Keratinocyte (primary cell): ENCODE measurements at regions not wholly inside any gene's neighbourhood (a gene's known extent, or its start where the extent isn't known, plus 50 kb on each side); places are given as distances from the start of the nearest gene placed in this dataset.

Experiments
- DNase-seq: peaks from one replicate; pipeline ENCODE4 v3.0.0-alpha.2; 2011; ENCODE audit warnings: low read depth, missing footprints, low spot score
- FAIRE-seq: peaks from 2 replicates; lab custom pipeline; 2011; peaks lifted over from hg19 to GRCh38; lab: Jason Lieb, UNC
- H2AFZ ChIP-seq: 2 replicates; pipeline ENCODE4 v1.6.0; 2012; ENCODE audit warnings: low read length, control low read depth, inconsistent platforms; ENCODE audit not compliant: control insufficient read depth
- H3K27ac ChIP-seq: 2 replicates; pipeline ENCODE4 v1.5.1; 2011; ENCODE audit warnings: low read length; ENCODE audit not compliant: control insufficient read depth, insufficient read depth
- H3K27me3 ChIP-seq: 3 replicates; pipeline ENCODE4 v1.6.0; 2011; ENCODE audit warnings: low read length; ENCODE audit not compliant: control insufficient read depth, insufficient read depth; ENCODE audit errors: extremely low read depth
- H3K36me3 ChIP-seq, 2 experiments: 2 replicates in 1 of 2; 3 replicates in 1 of 2; pipeline ENCODE4 v1.5.1; 2011; ENCODE audit warnings: low read length in 2 of 2, mild to moderate bottlenecking in 1 of 2; ENCODE audit not compliant: control insufficient read depth in 2 of 2, insufficient read depth in 2 of 2; ENCODE audit errors: extremely low read depth in 1 of 2
- H3K4me1 ChIP-seq: 3 replicates; pipeline ENCODE4 v1.5.1; 2011; ENCODE audit warnings: low read length; ENCODE audit not compliant: control insufficient read depth, insufficient read depth; ENCODE audit errors: extremely low read depth
- H3K4me2 ChIP-seq: 3 replicates; pipeline ENCODE4 v1.6.0; 2011; ENCODE audit warnings: low read depth, low read length; ENCODE audit not compliant: control insufficient read depth, insufficient read depth; ENCODE audit errors: extremely low read depth
- H3K4me3 ChIP-seq, 3 experiments: fragments of 200-600 bp in 1 of 3; sonication (generic) in 1 of 3; 2 replicates in 2 of 3; 3 replicates in 1 of 3; pipeline ENCODE4 v1.5.1; 2011 to 2016; ENCODE audit warnings: low read length in 3 of 3, mild to moderate bottlenecking in 3 of 3, control low read depth in 2 of 3, inconsistent platforms in 1 of 3, low read depth in 1 of 3, mixed read lengths in 1 of 3, mixed run types in 1 of 3, moderate library complexity in 1 of 3; ENCODE audit not compliant: control insufficient read depth in 2 of 3, insufficient read depth in 2 of 3; ENCODE audit errors: extremely low read depth in 1 of 3
- H3K79me2 ChIP-seq: 2 replicates; pipeline ENCODE4 v1.6.0; 2012; ENCODE audit warnings: low read length; ENCODE audit not compliant: control insufficient read depth, insufficient read depth
- H3K9ac ChIP-seq: 3 replicates; pipeline ENCODE4 v1.6.0; 2011; ENCODE audit warnings: low read length; ENCODE audit not compliant: control insufficient read depth, insufficient read depth; ENCODE audit errors: extremely low read depth
- H3K9me1 ChIP-seq: 3 replicates; pipeline ENCODE4 v1.6.0; 2011; ENCODE audit warnings: low read length; ENCODE audit not compliant: control insufficient read depth, insufficient read depth; ENCODE audit errors: extremely low read depth
- H3K9me3 ChIP-seq: 2 replicates; pipeline ENCODE4 v1.5.1; 2012; ENCODE audit warnings: low read depth, low read length; ENCODE audit not compliant: control insufficient read depth
- H4K20me1 ChIP-seq: 3 replicates; pipeline ENCODE4 v1.6.0; 2011; ENCODE audit warnings: low read length; ENCODE audit not compliant: control insufficient read depth, insufficient read depth; ENCODE audit errors: extremely low read depth
- CTCF ChIP-seq, 3 experiments: IDR thresholded peaks in 1 of 3; conservative IDR thresholded peaks in 1 of 3; optimal IDR thresholded peaks in 1 of 3; 2 replicates in 2 of 3; 3 replicates in 1 of 3; pipeline versions ENCODE3 to v1.5.1; 2011; ENCODE audit warnings: low read length in 3 of 3, mild to moderate bottlenecking in 3 of 3, moderate library complexity in 2 of 3, control low read depth in 1 of 3, inconsistent platforms in 1 of 3; ENCODE audit not compliant: insufficient read depth in 2 of 3; ENCODE audit errors: extremely low read depth in 1 of 3
- EZH2 ChIP-seq: IDR thresholded peaks from one replicate; pipeline ENCODE4 v1.6.1; 2012; ENCODE audit warnings: inconsistent platforms, mild to moderate bottlenecking, low read length, moderate library complexity
- dilution Hi-C: fragments of 300-500 bp; cut with MboI; formaldehyde crosslinking; loops from one replicate; pipeline ENCODE4 v1.7.0; 2020; ENCODE audit warnings: low sequenced_read_pairs; ENCODE audit not compliant: extremely low pct_ligation_motif_present

GRCh38 chr14:35969310-35969709 lies 143.2 kb downstream of the BRMS1L start:
- H3K9me3 ChIP-seq: no peaks in the 10 kb centered on the region
- H3K27me3 ChIP-seq: no peaks in the 10 kb centered on the region

GRCh38 chr14:35965400-35965799 lies 139.3 kb downstream of the BRMS1L start:
- Histone ChIP-seq H3K9me3 (no peaks in the 10 kb centered on the region), H3K36me3 (no peaks in the 10 kb centered on the region), H3K9me1 (no peaks in the 10 kb centered on the region), H3K27me3 (no peaks in the 10 kb centered on the region), H2AFZ (no peak overlapping the region), H3K27ac (no peak overlapping the region), H3K4me3 (no peak overlapping the region), H3K4me2 (no peak overlapping the region), H3K4me1 (no peaks in the 10 kb centered on the region), H3K79me2 (no peaks in the 10 kb centered on the region), H3K9ac (no peak overlapping the region), H4K20me1 (no peaks in the 10 kb centered on the region)
- FAIRE-seq (no peak), DNase-seq (no peak)
- dilution Hi-C loops: no loop called here
- TF ChIP-seq EZH2 (no peak), CTCF (optimal IDR thresholded peaks at IDR 0.05 in 1 of 3, IDR thresholded peaks at IDR 0.05 in 1 of 3, conservative IDR thresholded peaks at IDR 0.05 in 1 of 3; ENCODE audit: extremely low read depth in 1 of 3, insufficient read depth in 2 of 3, low read length in 3 of 3) (no peak)

More at GRCh38 chr14:35969310-35969709, 143.2 kb downstream of the BRMS1L start:
- H3K36me3 ChIP-seq: no peaks in the 10 kb centered on the region
- no peaks in the 10 kb centered on the region for H3K9me1 ChIP-seq
- DNase-seq (no peak), FAIRE-seq (no peak)
- no peak overlapping the region for H2AFZ ChIP-seq
- H3K4me1 ChIP-seq: no peaks in the 10 kb centered on the region
- no peak overlapping the region for H3K9ac ChIP-seq
- H3K4me2 ChIP-seq: no peak overlapping the region
- H4K20me1 ChIP-seq: no peaks in the 10 kb centered on the region
- H3K4me3 ChIP-seq: no peak overlapping the region
- dilution Hi-C loops: no loop called here
- H3K27ac ChIP-seq: no peak overlapping the region
- H3K79me2 ChIP-seq: no peaks in the 10 kb centered on the region
- TF ChIP-seq CTCF (optimal IDR thresholded peaks at IDR 0.05 in 1 of 3, IDR thresholded peaks at IDR 0.05 in 1 of 3, conservative IDR thresholded peaks at IDR 0.05 in 1 of 3; ENCODE audit: extremely low read depth in 1 of 3, insufficient read depth in 2 of 3, low read length in 3 of 3) (no peak), EZH2 (no peak)
